A673 (cell line): ENCODE measurements at regions not wholly inside any gene's neighbourhood (a gene's known extent, or its start where the extent isn't known, plus 50 kb on each side); places are given as distances from the start of the nearest gene placed in this dataset.

Experiments
- BruUV-seq: library from RNA; stranded (reverse); fragments of 400-500 nt; replicated peaks from 2 replicates; lab custom pipeline; 2021; lab: Mats Ljungman, UMichigan
- CTCF ChIA-PET: fragments of 300-600 bp; sonication (Branson Sonifier 250); formaldehyde crosslinking; loops from one replicate; lab custom pipeline; 2022; ENCODE audit warnings: antibody characterized with exemption; lab: Charles Lee
- POLR2A ChIA-PET: fragments of 300-600 bp; sonication (Branson Sonifier 250); formaldehyde crosslinking; loops from one replicate; lab custom pipeline; 2022; ENCODE audit warnings: antibody characterized with exemption; ENCODE audit not compliant: low non-redundant PET; lab: Charles Lee
- DNase-seq: peaks from one replicate; pipeline ENCODE4 v3.0.0-alpha.2; 2015; ENCODE audit warnings: low spot score
- H3K27ac ChIP-seq: fragments of 200-600 bp; sonication (generic); 2 replicates; pipeline ENCODE4 v1.5.1; 2016; ENCODE audit warnings: mixed run types, low read depth, mild to moderate bottlenecking, mixed read lengths, antibody characterized with exemption, low read length; ENCODE audit not compliant: poor library complexity, severe bottlenecking
- H3K27me3 ChIP-seq: fragments of 200-600 bp; sonication (generic); replicated peaks from 2 replicates; pipeline ENCODE4 v1.6.1; 2017; ENCODE audit warnings: mixed run types, low read depth, mild to moderate bottlenecking, mixed read lengths, antibody characterized with exemption, low read length; ENCODE audit not compliant: insufficient read depth, poor library complexity
- H3K36me3 ChIP-seq: fragments of 200-600 bp; sonication (generic); 2 replicates; pipeline ENCODE4 v1.6.1; 2016; ENCODE audit warnings: mixed run types, mild to moderate bottlenecking, mixed read lengths, antibody characterized with exemption, low read length; ENCODE audit not compliant: insufficient read depth, poor library complexity, severe bottlenecking
- H3K4me1 ChIP-seq: fragments of 200-600 bp; sonication (generic); 2 replicates; pipeline ENCODE4 v1.6.1; 2017; ENCODE audit warnings: mixed run types, mild to moderate bottlenecking, mixed read lengths, antibody characterized with exemption, low read length; ENCODE audit not compliant: insufficient read depth, poor library complexity, severe bottlenecking
- H3K4me3 ChIP-seq: fragments of 200-600 bp; sonication (generic); 2 replicates; pipeline ENCODE4 v1.5.1; 2016; ENCODE audit warnings: low read depth, mixed run types, mild to moderate bottlenecking, mixed read lengths, low read length; ENCODE audit not compliant: poor library complexity, severe bottlenecking
- H3K9me3 ChIP-seq: fragments of 200-600 bp; sonication (generic); 2 replicates; pipeline ENCODE4 v1.6.1; 2016; ENCODE audit warnings: mixed run types, low read depth, mild to moderate bottlenecking, mixed read lengths, antibody characterized with exemption, low read length; ENCODE audit not compliant: poor library complexity, severe bottlenecking
- EZH2 ChIP-seq: fragments of 200-600 bp; sonication (generic); IDR thresholded peaks from 2 replicates; pipeline ENCODE4 v1.6.1; 2017; ENCODE audit warnings: borderline replicate concordance, low read depth, mild to moderate bottlenecking, mixed read lengths, antibody characterized with exemption, low read length; ENCODE audit not compliant: poor library complexity, severe bottlenecking
- intact Hi-C: fragments of 100-400 bp; cut with micrococcal nuclease; formaldehyde crosslinking; loops from one replicate; pipeline ENCODE4 v1.10.0; 2022; ENCODE audit not compliant: unreplicated experiment
- TF ChIP-seq, protein P1 (sequence below): fragments of 300-800, 200-600 bp; sonication (generic); conservative IDR thresholded peaks from 2 replicates; pipeline ENCODE4 v1.5.1; 2017; ENCODE audit warnings: low read depth, mild to moderate bottlenecking, antibody characterized with exemption, low read length, moderate library complexity, mixed read lengths

DNA sequence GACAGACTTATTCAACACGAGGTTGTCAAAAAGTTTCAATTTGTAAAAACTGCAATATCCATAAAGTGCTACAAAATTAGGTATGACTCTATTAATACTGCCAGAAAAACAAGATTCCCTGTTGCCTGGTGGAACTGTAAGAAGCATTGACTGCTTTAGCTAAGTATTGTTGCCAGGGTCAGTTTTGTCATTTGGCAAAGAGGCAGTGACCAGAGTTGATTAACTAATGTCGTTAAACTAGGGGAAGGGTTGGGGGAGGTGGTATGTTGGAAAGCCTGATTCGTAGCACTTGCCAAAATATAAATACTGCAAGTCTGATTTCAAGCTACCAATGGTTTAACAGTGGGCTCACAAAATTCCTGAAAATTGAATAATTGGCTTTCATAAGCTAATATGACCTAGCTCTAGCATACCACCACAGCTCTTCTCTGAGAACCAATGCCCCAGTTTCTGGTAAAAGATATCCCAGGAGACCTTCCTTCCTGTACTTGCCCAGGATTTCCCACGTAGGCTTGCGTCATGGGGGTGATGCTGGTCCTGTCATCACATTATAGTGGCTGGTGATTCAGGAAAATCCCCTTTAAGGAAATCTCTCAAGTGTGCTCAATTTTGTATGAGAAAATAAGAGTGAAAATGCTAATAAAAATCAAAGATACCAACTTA is 266.4 kb upstream of the TBC1D5 start:
- TF ChIP-seq, protein P1, sequence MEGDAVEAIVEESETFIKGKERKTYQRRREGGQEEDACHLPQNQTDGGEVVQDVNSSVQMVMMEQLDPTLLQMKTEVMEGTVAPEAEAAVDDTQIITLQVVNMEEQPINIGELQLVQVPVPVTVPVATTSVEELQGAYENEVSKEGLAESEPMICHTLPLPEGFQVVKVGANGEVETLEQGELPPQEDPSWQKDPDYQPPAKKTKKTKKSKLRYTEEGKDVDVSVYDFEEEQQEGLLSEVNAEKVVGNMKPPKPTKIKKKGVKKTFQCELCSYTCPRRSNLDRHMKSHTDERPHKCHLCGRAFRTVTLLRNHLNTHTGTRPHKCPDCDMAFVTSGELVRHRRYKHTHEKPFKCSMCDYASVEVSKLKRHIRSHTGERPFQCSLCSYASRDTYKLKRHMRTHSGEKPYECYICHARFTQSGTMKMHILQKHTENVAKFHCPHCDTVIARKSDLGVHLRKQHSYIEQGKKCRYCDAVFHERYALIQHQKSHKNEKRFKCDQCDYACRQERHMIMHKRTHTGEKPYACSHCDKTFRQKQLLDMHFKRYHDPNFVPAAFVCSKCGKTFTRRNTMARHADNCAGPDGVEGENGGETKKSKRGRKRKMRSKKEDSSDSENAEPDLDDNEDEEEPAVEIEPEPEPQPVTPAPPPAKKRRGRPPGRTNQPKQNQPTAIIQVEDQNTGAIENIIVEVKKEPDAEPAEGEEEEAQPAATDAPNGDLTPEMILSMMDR: no peak
- TF ChIP-seq EZH2: no peak
- Histone ChIP-seq H3K4me3 (no peak overlapping the region), H3K27ac (no peak overlapping the region), H3K36me3 (no peaks in the 10 kb centered on the region), H3K9me3 (no peaks in the 10 kb centered on the region), H3K4me1 (no peaks in the 10 kb centered on the region), H3K27me3 (no peaks in the 10 kb centered on the region)
- intact Hi-C loops: no loop called here
- ChIA-PET CTCF (no interaction called here), POLR2A (no interaction called here)
- no TSS peak for BruUV-seq
- DNase-seq: no peak

DNA sequence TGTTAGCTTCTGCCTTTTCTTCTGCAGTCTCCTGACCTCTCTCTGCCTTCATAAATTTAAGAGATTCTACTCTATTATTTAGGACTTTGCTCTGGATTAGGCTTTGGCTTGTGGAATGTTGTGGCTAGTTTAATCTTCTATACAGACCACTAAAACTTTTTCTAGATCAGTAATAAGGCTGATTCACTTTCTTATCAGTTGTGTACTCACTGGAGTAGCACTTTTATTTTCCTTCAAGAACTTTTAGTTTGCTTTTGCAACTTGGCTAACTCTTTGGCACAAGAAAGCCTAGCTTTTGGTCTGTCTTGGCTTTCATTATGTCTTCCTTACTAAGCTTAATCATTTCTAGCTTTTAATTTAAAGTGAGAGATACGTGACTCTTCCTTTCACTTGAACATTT is 265.5 kb upstream of the TBC1D5 start:
- no peak for TF ChIP-seq EZH2
- TF ChIP-seq, protein P1: no peak
- BruUV-seq: no TSS peak
- DNase-seq: no peak
- ChIA-PET POLR2A (no interaction called here), CTCF (no interaction called here)
- intact Hi-C loops: no loop called here
- Histone ChIP-seq H3K4me3 (no peak overlapping the region), H3K36me3 (no peaks in the 10 kb centered on the region), H3K4me1 (no peaks in the 10 kb centered on the region), H3K27ac (no peak overlapping the region), H3K9me3 (no peaks in the 10 kb centered on the region), H3K27me3 (no peaks in the 10 kb centered on the region)

DNA sequence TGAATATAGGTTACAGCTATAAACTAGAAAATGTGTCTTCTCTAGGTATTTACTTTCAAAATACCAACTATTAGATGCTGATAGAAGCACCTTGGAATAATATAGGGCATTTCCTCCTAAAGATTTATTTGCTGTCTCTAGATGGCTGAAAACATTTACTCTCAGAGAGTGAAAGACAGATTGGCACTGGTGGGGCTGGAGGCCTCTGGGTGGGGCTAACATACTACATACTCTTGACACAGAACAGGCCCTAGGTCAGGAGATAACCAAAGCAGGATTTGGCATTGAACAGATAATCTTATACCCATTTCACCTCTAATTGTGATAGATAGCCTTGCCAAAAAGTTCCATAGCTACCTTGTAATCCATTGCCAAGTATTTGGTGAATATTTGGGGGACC is 253.3 kb upstream of the TBC1D5 start:
- Histone ChIP-seq H3K27ac (no peak overlapping the region), H3K4me3 (no peak overlapping the region), H3K9me3 (no peaks in the 10 kb centered on the region), H3K4me1 (no peaks in the 10 kb centered on the region), H3K36me3 (no peaks in the 10 kb centered on the region), H3K27me3 (no peaks in the 10 kb centered on the region)
- POLR2A ChIA-PET: no interaction called here
- no TSS peak for BruUV-seq
- TF ChIP-seq EZH2: no peak
- TF ChIP-seq, protein P1: no peak
- CTCF ChIA-PET: no interaction called here
- no peak for DNase-seq
- intact Hi-C loops: loop anchor here (10.0 kb wide), 1 partner anchor 1971 kb away; no protein-coding TSS in a partner anchor
